Activated CD4-positive, alpha-beta T cell treated with anti-CD3 and anti-CD28 coated beads, Interleukin-2, amount 50 U/mL, for 16 hours (primary cell): ENCODE measurements at regions not wholly inside any gene's neighbourhood (a gene's known extent, or its start where the extent isn't known, plus 50 kb on each side); places are given as distances from the start of the nearest gene placed in this dataset.
A peak's percentile ranks its signal among the peaks of the same experiment; 100 is the strongest.
"Not testable (repeated sequence)": the region's sequence is repeated elsewhere in the genome, so short reads cannot be mapped to it uniquely, and the experiment has no call there.

Source experiments
- DNase-seq: peaks from one replicate; pipeline ENCODE4 v3.0.0-alpha.2; 2020

DNA sequence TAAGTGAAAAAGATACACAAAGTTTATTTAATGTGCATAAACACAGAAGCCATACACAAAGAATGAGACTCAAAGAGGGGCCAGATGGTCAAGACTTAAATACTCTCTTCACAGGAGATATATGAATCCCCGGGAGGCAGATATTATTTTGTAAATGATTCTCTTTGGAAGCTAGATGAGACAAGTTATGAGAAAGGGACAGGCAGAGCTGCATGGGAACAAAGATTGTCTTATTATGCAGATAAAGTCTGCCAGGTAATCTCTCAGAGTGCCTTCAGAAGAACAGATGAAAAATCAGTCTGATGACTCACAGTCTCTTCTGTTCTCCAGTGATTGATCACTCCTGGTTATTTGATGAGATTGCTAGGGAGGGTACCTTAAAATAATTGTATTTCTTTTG, 89.0 kb downstream of the NAF1 start:
- DNase-seq: no peak

DNA sequence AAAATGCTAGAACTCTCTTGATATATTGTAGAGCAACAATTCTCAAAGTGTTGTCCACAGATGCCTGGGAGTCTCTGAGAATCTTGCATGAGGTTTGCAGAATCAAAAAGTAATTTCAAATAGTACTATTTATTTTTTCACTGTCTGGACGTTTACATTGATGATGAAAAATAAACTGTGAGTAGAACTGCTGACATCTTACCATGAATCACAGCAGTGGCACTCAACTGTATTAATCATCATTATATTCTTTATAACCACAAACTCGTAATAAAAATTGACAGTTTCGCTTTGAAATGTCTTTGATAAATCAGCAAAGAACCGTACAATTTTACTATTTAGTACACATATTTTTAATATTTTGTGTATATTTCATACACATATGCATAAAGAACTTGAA, 94.5 kb downstream of the NAF1 start:
- DNase-seq: no peak

DNA sequence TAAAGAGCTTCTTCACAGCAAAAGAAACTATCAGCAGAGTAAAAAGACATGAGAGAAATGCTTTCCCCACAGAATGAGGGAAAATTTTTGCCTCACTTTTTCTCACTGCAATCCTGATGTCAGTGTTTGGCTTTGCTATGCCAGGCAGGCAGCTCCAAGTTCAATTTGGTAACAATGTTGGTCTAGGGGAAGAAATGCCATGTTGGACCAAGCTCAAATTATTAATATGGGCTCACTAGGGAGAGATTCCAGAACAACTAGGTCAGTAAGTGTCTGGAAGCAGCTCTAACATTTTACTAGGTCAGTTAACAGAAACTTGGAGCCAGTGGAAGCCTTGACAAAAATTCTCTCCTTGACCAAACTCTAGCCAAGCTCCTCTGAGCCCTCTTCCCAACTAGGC, 95.4 kb downstream of the NAF1 start:
- no peak for DNase-seq

DNA sequence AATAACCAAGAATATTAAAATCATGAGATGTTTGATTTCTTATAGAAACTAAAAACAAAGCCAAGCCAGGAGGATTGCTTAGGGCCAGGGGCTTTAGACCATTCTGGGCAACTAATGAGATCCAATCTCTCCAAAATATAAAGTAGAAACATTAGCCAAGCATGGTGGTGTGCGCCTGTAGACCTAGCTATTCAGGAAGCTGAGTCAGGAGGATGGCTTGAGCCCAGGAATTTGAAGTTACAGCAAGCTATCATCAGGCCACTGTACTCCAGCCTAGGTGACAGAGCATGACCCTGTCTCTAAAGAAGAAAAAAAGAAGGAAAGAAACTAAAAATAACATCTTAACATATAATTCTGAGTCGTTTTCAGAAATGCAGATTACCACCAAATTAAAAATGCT, 96.7 kb downstream of the NAF1 start:
- DNase-seq: no peak

DNA sequence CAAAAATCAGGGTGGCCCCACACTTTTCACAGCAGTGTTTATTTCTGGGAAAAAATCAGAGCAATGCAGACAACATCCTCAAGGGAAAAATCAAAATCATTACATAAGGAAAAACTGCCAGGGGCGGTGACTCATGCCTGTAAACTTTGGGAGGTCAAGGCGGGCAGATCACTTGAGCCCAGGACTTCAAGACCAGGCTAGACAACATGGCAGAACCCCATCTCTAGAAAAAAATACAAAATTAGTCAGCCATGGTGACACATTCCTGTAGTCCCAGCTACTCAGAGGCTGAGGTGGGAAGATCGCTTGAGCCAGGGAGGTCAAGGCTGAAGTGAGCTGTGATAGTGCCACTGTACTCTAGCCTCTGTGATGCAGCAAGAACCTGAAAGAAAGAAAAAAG, 102.8 kb downstream of the NAF1 start:
- no peak for DNase-seq

DNA sequence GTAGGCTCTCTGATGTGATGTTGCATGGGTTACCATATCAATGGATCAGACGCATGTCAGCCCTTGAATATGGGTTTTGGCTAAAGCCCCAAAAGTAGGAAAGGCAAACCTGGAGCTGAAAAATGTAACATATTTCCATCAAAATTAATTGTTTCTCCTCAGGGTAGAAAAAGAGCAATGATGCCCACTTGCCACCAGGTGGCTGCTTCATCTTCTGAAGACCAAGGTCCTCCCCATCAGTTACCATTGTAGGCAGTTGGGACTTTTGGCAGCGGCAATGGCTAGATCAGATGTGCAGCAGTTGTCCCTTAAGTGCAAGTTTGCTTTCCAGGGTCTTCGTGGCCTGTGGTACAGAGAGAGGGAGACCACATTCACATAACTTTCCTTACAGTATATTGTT, 118.2 kb downstream of the NAF1 start:
- peak; percentile 20 for DNase-seq

DNA sequence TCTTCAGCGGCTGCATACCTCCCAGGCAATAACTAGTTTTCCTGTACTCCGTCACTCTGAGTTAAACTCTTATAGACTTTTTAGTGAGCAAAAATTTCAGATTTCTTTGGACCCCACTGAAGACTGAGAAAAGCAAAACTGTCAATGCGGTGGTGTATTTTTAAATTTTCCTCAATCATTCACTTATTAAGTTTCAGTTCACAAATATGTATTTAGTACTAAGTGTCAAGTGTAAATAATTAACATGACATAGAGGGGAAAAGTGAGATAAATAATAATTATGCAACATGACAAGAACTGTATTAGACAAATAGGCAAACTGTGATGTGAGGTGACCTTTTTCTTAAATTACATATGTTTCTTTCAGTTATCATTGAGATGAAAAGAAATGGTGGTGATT, 124.4 kb downstream of the NAF1 start:
- DNase-seq: no peak

DNA sequence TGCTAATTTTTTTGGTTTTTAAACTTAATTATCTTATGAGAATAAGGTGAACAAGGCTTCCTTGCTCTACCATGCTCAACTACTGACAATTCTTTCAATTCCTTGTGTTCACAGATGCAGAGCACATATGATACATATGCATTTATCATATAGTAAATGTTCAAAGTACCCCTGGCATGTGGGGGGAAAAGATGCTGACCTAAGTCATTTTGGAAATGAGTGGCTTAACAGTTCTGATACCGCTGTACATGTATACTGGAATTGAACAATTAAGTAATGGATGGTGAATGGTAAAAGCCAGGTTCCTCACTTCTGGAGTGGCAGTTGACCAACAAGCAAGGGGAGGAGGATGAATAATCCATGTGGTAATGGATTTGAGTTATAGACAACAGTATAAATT, 149.6 kb downstream of the NAF1 start:
- DNase-seq: no peak

DNA sequence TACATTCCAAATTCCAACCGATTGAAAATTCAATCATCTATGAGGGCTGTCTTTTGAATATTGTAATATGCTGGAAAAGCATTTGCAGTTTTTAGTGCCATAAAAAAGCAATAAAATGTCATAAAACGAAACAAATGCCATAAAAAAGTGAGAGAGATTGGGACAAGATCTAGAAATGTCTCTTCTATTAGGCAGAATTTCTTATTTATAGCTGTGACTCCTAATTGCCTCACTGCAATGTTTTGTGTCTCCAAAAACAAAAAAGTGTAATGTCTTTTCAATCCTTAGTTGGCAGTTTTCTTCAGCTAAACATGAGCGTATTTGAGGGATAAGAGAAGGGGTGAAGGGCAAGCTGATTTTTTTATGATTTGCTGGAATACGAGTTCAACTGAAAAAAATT, 153.9 kb downstream of the NAF1 start:
- no peak for DNase-seq

DNA sequence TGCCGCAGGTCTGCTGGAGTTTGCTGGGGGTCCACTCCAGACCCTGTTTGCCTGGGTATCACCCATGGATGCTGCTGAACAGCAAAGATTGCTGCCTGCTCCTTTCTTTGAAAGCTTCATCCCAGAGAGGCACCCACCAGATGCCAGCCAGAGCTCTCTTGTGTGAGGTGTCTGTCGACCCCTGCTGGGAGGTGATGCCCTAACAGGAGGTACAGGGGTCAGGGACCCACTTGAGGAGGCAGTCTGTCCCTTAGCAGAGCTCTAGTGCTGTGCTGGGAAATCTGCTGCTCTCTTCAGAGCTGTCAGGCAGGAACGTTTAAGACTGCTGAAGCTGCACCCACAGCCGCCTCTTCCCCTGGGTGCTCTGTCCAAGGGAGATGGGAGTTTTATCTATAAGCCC, 162.7 kb downstream of the NAF1 start:
- DNase-seq: no peak

DNA sequence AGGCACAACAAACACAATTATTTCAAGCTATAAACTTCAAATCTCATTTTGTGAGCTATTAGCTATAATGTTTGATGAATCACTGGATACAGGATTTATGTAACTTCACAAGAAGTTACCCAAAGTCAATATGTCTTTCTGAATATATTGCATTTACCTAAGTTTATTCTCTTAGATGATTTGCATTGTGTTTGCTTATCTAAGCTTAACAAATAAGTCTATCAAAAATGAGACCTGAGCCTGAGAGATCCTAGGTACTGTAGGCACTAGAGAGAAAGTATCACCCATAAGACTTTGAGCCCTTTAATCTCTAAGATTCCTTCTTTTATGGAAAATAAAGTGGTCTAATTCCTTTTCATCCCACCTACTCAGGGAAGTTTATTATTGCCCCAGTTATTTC, 178.2 kb downstream of the NAF1 start:
- DNase-seq: no peak

DNA sequence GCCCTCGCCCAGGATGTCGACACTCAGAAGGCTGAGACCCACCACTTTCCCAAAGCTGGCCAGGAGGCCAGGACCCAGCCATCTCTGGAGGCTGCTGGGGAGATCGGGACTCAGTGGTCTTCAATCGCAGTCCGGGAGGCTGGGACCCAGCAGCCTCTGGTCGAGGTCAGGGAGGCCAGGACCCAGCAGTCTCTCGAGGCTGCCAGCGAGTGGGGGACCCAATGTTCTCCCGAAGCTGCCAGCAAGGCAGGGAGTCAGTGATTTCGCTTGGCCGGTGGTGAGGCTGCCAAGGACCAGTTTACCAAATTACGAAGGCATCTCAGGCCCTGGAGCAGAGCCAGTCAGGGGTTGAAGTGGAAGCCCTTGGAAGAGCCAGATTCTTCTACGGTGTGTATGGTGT, 181.6 kb downstream of the NAF1 start:
- DNase-seq: no peak

DNA sequence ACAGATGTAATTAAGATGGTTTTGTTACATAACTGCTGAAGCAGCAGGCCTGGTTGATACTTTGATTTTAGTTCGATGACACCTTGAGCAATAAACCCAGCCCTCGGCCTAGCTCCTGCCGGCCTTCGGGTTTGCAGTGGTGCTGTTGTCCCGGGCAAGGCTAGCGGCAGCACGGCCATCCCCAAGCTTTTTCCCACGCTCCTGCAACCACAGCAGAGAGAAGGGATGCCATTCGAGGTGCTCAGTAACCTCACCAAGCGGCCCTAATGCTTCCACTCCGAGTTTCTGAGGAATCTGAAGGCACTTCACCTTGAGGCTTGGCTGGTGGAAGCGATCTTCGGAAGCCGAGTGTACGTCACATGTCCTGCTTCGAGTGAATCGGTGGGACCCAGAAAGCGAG, 182.1 kb downstream of the NAF1 start:
- no peak for DNase-seq

DNA sequence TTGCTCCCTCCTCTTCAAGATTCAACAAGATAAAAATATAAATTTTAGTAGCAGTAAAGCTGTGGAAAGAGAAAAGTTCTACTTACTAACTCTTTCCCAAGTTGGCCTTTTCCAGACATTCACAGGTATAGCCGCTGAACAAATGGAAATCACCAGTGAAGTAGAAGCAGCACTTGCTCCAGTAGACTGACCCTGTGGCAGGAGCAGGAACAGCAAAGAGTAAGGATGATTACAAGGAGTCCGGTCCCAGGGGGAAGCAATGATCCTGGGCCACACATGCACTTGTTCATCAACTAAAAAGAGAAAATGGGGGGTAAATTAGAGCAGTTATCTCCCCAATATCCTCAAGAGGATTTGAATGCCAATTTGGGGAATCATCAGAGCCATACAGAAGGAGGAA, 184.9 kb downstream of the NAF1 start:
- DNase-seq: no peak

DNA sequence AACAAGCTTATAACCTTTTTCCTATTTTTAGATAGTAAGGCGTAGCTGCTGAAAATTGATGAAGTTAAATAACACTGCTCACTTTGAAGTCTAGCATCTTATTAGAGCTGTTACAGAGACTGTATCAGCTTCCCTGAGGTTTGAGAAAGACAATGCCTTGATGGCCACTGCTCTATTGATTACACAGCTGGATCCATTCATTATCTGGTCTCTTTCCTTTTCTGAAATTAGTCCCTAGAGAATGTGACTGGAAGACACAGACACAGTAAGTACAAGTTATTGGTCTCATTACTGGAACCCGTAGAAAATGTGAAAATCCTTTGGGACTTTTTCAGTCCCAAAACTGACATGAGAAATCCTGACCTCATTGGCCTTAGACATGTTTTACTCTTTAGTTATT, 188.3 kb downstream of the NAF1 start:
- no peak for DNase-seq

DNA sequence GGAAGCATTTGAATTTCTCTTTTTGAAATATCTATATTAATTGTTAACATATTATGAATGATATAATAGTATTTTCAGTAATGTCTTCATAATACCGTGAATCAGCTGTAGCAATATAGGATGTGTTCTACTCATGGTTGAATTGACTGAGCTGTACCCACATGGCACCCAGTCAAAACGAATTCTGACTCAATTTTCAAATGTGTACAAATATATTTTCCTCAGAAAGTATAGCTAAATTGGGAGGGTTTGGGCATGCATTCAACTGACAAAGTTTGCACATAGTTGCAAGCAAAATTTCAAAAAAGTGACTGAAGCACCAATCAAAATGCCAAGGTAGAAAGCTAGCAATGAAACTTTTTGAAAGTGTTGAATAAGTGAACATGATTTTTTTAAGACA, 188.9 kb downstream of the NAF1 start:
- no peak for DNase-seq

DNA sequence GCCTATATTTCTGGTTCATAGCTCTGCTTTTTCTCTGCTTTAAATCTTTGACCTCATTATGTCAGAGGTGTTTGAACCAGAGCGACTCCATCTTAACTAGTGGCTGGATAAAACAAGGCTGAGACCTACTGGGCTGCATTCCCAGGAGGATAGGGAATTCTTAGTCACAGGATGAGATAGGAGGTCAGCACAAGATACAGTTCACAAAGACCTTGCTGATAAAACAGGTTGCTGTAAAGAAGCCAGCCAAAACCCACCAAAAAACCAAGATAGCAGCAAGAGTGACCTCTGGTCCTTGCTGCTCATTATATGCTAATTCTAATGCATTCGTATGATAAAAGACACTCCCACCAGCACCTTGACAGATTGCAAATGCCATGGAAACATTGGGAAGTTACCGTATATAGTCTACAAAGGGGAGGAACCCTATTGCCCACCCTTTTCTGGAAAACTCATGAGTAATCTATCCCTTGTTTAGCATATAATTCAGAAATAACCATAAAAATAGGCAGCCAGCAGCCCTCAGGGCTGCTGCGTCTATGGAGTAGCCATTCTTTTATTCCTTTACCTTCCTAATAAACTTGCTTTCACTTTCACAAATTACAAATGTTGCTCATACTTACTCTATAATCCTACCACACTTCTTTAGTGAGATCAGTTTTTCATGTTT, 193.9 kb downstream of the NAF1 start:
- no peak for DNase-seq

DNA sequence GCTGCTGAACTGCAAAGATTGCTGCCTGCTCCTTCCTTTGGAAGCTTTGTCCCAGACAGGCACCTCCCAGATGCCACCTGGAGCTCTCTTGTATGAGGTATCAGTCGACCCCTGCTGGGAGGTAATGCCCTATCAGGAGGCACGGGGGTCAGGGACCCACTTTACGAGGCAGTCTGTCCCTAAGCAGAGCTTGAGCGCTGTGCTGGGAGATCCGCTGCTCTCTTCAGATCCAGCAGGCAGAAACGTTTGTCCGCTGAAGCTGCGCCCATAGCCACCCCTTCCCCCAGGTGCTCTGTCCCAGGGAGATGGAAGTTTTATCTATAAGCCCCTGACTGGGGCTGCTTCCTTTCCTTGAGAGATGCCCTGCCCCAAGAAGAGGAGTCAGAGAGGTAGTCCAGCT, 197.5 kb downstream of the NAF1 start:
- no peak for DNase-seq

DNA sequence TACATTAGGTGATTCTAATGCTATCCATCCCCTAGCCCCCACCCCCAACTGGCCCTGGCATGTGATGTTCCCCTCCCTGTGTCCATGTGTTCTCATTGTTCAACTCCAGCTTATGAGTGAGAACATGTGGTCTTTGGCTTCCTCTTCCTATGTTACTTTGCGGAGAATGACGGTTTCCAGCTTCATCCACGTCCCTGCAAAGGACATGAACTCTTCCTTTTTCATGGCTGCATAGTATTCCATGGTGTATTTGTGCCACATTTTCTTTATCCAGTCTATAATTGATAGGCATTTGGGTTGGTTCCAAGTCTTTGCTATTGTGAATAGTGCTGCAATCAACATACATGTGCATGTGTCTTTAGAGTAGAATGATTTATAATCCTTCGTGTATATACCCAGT, 200.7 kb downstream of the NAF1 start:
- DNase-seq: not testable (repeated sequence)

DNA sequence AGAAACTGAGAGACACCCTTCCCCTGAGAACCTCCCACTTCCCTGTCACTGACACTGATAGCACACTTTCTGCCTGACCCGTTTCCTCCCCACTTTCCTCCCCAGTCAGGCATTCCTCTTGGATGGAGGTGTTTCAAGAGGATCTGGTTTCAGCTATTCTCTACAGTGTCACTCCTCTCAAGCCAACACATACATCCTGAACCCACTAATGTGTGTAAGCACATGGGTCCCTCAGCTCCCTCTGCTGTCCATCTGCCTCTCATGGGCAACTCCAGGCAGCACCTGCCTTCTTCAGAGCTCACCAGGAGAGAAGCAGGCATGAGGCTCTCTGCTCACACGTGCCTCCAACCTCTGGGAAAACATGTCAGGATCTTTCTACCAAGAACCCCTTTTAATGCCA, 207.6 kb downstream of the NAF1 start:
- DNase-seq: no peak

DNA sequence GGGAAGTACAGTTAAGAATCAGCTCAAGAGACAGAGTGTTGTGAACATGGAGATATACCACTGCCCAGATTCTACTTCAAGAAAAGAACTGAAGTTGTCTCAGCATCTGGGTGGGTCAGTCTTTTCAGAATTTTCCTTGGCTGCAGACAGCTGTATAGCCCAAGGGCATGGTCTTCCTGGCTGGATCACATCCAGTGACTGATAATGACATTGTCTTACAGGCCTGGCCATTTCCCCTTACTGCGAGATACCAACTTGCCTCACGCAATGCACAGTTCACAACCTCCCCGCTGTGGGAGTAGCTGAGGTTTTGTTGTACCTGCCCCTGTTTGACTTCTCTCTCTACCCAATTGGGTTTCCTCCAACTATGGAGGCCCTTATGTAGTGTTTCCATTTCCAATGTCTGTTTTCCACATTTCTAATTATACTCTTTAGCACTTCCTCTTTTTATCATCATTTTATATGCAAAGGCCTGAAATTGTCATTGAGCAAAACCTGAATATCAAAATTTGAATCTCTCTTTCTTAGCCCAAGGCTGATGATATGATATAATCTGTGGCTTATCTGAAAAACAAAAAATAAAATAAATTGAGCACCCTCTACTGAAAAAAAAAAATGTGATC, 209.1 kb downstream of the NAF1 start:
- DNase-seq: no peak

DNA sequence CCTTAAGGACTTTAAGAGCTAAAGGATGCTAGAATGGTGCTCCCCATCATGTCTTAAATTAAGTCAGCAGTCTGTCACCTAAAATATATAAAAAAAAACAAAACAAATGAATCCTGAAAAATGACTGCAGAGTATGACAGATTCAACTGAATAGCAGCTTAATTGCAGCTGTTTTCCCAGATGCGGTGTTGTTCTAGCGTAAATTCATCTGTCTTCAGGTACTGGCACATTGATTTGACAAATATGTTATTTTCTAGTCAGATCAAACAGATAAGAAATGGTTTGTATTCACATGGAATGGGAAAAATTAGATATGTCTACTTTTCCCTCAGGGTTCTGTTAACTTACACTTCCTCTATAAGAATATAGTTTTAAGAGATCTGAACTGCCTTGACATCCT, 211.7 kb downstream of the NAF1 start:
- DNase-seq: no peak

DNA sequence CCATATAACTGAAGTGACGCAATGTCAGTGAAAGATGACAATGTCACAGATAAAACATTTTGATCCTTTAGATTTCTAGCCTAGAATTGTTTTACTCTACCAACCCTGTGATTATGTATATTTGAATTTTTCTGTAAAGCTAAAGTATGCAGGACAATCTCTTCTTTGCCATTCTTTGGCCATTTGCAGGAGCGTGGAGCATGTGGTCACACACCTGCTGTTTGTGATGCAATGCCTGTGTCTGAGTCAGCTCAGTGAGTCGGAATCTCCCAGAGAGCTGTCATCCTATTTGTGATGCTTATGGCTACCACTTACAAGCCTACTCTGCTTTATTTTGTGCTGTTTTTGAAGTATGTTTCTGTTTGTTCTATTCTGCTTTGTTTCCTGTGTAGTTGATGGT, 214.5 kb downstream of the NAF1 start:
- no peak for DNase-seq

DNA sequence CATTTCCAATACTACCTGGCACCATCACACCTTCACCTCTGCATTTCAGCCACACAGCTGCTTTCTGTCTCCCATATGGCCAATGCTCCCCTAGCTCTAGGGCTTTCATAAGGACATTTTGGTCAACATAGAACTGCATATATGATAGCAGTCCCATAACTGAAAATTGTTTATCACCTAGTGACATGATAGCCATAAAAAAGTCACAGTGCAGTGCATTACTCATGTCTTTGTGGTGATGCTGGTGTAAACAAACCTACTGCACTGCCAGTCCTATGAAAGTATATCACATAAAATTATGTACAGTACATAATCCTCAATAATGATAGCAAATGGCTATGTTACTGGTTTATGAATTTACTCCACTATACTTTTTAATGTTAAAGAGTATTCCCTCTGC, 221.0 kb downstream of the NAF1 start:
- DNase-seq: no peak

DNA sequence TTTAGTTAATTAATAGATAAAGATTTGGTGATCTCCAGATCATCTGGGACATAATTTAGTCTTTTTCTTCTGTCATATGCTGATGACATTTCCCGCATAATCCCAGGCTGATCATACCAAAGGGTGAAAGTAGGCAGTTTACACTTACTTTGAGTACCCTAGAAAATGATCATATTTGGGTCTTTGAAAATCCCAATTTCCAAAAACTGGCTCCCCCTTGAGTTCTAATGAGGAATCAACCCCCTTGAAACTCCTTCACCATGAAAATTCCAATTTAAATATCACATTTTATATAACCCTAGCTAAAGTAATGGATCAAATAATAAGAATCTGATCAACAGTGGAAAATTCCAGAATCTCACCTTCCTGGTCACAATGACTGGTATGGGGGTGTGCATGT, 223.4 kb downstream of the NAF1 start:
- no peak for DNase-seq
